KMS-11 (cell line): ENCODE measurements at regions not wholly inside any gene's neighbourhood (a gene's known extent, or its start where the extent isn't known, plus 50 kb on each side); places are given as distances from the start of the nearest gene placed in this dataset.
A peak's percentile ranks its signal among the peaks of the same experiment; 100 is the strongest.

Experiments
- H2AFZ ChIP-seq: fragments of 200-600 bp; sonication (generic); 2 replicates; pipeline ENCODE4 v1.6.1; 2016; ENCODE audit warnings: antibody characterized with exemption, mixed run types, low read depth
- H3K27ac ChIP-seq: fragments of 200-600 bp; sonication (generic); 2 replicates; pipeline ENCODE4 v1.6.1; 2016; ENCODE audit warnings: mild to moderate bottlenecking, mixed run types
- H3K27me3 ChIP-seq: fragments of 200-600 bp; sonication (generic); 2 replicates; pipeline ENCODE4 v1.6.1; 2017; ENCODE audit warnings: mild to moderate bottlenecking, low read depth, mixed run types, moderate library complexity; ENCODE audit not compliant: insufficient read depth
- H3K36me3 ChIP-seq: fragments of 200-600 bp; sonication (generic); 2 replicates; pipeline ENCODE4 v1.6.1; 2017; ENCODE audit warnings: mild to moderate bottlenecking, mixed run types; ENCODE audit not compliant: insufficient read depth
- H3K4me1 ChIP-seq: fragments of 200-600 bp; sonication (generic); 2 replicates; pipeline ENCODE4 v1.6.1; 2016; ENCODE audit warnings: mild to moderate bottlenecking, low read depth, mixed run types; ENCODE audit not compliant: poor library complexity, severe bottlenecking
- H3K4me2 ChIP-seq: fragments of 200-600 bp; sonication (generic); 2 replicates; pipeline ENCODE4 v1.7.0; 2016; ENCODE audit warnings: mild to moderate bottlenecking, mixed run types
- H3K4me3 ChIP-seq: fragments of 200-600 bp; sonication (generic); IDR thresholded peaks from 2 replicates; pipeline ENCODE4 v1.6.1; 2017; ENCODE audit warnings: low read depth, low read length, mixed read lengths; ENCODE audit not compliant: insufficient read depth
- H3K79me2 ChIP-seq: fragments of 200-600 bp; sonication (generic); 2 replicates; pipeline ENCODE4 v1.6.1; 2016; ENCODE audit warnings: low read depth, mixed run types; ENCODE audit not compliant: insufficient read depth
- H3K9ac ChIP-seq: fragments of 200-600 bp; sonication (generic); 2 replicates; pipeline ENCODE4 v1.6.1; 2016; ENCODE audit warnings: mild to moderate bottlenecking, mixed run types
- H4K20me1 ChIP-seq: fragments of 200-600 bp; sonication (generic); 2 replicates; pipeline ENCODE4 v1.6.1; 2016; ENCODE audit warnings: mild to moderate bottlenecking, mixed run types; ENCODE audit not compliant: insufficient read depth
- TF ChIP-seq, protein P1 (sequence below): fragments of 200-600 bp; sonication (generic); conservative IDR thresholded peaks from 2 replicates; pipeline ENCODE4 v1.6.1; 2017; ENCODE audit warnings: low read depth, mild to moderate bottlenecking, antibody characterized with exemption, low read length, moderate library complexity, mixed read lengths

DNA sequence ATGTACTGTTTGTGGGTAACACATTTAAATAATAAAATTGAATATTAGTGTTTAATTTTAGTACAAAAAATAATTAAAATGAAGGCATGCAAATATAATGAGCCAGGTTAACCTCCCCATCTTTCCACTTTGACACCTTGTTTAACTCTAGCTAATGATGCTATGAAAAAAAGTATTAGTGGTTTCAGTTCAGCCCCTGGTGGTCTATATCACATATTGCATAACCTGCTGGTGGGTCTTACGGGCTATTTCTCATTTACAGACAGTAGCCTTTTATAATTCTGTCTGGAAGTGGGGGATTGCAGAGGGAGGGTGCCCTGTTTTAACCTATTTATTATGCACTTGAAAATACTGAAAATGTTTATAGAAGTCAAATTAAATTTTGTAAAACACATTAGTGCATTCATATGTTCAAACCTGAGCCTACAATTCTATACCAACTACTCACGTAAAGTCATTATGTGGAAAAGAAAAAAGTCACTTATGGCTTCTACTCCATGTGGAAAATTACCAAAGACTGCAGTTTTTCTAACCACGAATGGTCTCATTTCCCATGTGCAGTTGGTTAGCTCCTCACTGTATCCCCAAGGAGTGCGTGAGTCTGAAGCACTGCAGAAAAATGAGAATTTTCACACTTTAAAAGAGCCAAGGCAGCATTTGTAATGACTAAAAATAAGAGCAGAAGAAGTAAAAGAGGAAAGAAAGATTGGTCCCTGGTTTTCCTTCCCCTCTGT lies 381.0 kb downstream of the MTX2 start:
- peaks cover 8% of the 10 kb centered on the region for H3K4me1 ChIP-seq
- no peak overlapping the region for H3K9ac ChIP-seq
- TF ChIP-seq, protein P1, sequence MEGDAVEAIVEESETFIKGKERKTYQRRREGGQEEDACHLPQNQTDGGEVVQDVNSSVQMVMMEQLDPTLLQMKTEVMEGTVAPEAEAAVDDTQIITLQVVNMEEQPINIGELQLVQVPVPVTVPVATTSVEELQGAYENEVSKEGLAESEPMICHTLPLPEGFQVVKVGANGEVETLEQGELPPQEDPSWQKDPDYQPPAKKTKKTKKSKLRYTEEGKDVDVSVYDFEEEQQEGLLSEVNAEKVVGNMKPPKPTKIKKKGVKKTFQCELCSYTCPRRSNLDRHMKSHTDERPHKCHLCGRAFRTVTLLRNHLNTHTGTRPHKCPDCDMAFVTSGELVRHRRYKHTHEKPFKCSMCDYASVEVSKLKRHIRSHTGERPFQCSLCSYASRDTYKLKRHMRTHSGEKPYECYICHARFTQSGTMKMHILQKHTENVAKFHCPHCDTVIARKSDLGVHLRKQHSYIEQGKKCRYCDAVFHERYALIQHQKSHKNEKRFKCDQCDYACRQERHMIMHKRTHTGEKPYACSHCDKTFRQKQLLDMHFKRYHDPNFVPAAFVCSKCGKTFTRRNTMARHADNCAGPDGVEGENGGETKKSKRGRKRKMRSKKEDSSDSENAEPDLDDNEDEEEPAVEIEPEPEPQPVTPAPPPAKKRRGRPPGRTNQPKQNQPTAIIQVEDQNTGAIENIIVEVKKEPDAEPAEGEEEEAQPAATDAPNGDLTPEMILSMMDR, result 0 out of 2 replicates have a peak, but pooled peaks have one; percentile 26
- no peaks in the 10 kb centered on the region for H3K79me2 ChIP-seq
- no peak overlapping the region for H3K4me3 ChIP-seq
- no peaks in the 10 kb centered on the region for H3K36me3 ChIP-seq
- H3K27me3 ChIP-seq, result no peaks in the 10 kb centered on the region
- no peak overlapping the region for H3K4me2 ChIP-seq
- no peak overlapping the region for H3K27ac ChIP-seq
- no peaks in the 10 kb centered on the region for H4K20me1 ChIP-seq
- no peak overlapping the region for H2AFZ ChIP-seq

DNA sequence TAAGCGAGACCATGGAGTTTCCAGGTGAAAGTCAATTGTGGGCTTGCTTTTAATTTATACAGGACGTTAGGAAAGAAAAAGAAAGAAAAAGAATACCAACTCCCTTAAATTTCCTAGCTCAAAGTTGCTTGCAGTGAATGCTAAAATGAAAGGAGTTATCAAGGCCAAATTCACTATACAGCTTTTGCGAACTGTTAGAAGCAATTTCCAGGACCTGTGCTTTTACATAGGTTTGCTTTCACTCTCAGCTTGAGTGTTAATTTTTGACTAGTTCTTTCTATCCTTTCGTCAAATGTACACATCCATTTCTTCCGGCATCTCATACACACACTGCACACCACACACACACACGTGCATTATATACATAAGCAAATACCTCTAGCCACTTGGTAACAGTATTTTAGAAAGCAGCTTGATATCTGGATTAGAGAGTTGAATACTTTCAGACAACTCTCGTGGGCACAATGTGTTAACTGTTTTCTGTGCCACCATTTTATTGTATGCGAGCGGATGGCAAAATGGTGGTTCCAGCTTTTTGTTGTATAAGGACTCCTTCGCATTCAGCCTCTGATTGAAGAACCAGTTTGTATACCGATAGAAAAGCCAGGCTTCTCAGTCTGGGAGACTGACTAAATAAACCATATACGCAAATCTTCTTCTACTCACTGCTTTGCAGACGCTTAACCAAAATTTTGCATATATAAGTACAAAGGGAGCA lies 381.8 kb downstream of the MTX2 start:
- Histone ChIP-seq H3K4me1 (peaks cover 8% of the 10 kb centered on the region), H3K79me2 (no peaks in the 10 kb centered on the region), H4K20me1 (no peaks in the 10 kb centered on the region), H3K4me3 (no peak overlapping the region), H3K9ac (no peak overlapping the region), H3K36me3 (no peaks in the 10 kb centered on the region), H3K27me3 (no peaks in the 10 kb centered on the region), H3K4me2 (no peak overlapping the region), H3K27ac (no peak overlapping the region), H2AFZ (no peak overlapping the region)
- TF ChIP-seq, protein P1, result no peak

DNA sequence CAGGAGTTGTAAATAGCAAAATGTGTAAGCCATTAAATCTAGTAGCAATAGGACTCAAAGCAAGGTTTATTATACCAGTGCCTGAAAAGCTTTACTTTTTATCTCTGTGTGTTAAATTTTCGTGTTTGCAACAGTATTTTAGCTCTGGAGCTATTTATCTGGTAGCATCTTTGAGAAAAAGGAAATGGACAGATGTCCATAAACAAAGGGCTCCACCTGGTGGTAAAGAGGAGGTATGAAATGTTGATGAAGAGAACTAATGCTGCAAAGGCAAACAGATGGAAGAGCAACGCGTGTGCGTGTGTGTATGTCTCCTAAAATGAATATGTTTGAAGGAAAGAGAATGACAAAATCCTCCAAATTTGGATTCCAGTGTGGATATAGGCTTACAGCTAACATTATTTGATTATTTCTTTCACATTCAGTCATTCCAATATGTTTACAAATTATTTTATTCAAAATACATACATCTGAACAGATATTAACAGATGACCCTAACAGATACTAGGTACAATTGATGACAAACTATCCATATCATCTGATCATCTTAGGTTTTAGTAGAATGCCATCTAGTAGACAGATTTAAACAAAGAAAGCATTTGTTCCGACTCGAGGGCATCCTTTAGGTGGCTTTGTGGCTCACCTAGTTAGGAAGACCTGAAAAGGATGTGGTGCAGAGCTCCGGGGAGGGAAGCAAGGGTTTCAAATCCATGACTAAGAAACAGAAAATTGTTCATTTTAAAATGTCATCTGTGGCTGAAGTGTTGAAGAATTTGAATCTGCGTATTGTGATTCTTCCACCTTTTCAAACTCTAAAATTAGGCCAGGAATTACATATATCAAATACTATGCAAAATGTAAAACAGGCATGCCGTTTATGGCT lies 383.3 kb downstream of the MTX2 start:
- Histone ChIP-seq H3K4me1 (peaks cover 8% of the 10 kb centered on the region), H3K27ac (no peak overlapping the region), H2AFZ (peak overlapping the region; percentile 15; the same call in 1 of the 2 replicates), H4K20me1 (no peaks in the 10 kb centered on the region), H3K9ac (no peak overlapping the region), H3K27me3 (no peaks in the 10 kb centered on the region), H3K79me2 (no peaks in the 10 kb centered on the region), H3K36me3 (no peaks in the 10 kb centered on the region), H3K4me3 (no peak overlapping the region), H3K4me2 (no peak overlapping the region)
- TF ChIP-seq, protein P1, result peak; percentile 87
